ENCODE measurements at regions not wholly inside any gene's neighbourhood (a gene's known extent, or its start where the extent isn't known, plus 50 kb on each side); places are given as distances from the start of the nearest gene placed in this dataset.
"Not testable (repeated sequence)": the region's sequence is repeated elsewhere in the genome, so short reads cannot be mapped to it uniquely, and the experiment has no call there.

GRCh38 chrX:131595120-131595519 is 51.2 kb downstream of the OR13H1 start:
- in situ Hi-C loops (cut with MboI; ENCODE audit: low sequenced_read_pairs) = no loop called here

GRCh38 chrX:131607792-131608369 is 64.0 kb downstream of the OR13H1 start:
- in situ Hi-C loops (cut with MboI; ENCODE audit: low sequenced_read_pairs) = no loop called here

- in situ Hi-C loops (cut with MboI; ENCODE audit: low sequenced_read_pairs) = no loop called here
Measured at GRCh38 chrX:131609480-131609879, 65.6 kb downstream of the OR13H1 start.

GRCh38 chrX:131613260-131613659 is 69.4 kb downstream of the OR13H1 start:
- in situ Hi-C loops (cut with MboI; ENCODE audit: low sequenced_read_pairs) = no loop called here

- in situ Hi-C loops (cut with MboI; ENCODE audit: low sequenced_read_pairs) = no loop called here
Measured at GRCh38 chrX:131614241-131614640, 70.4 kb downstream of the OR13H1 start.

GRCh38 chrX:131617182-131617581 is 73.3 kb downstream of the OR13H1 start:
- in situ Hi-C loops (cut with MboI; ENCODE audit: low sequenced_read_pairs) = no loop called here

- in situ Hi-C loops (cut with MboI; ENCODE audit: low sequenced_read_pairs) = no loop called here
Measured at GRCh38 chrX:131621650-131622049, 77.8 kb downstream of the OR13H1 start.

- in situ Hi-C loops (cut with MboI; ENCODE audit: low sequenced_read_pairs) = no loop called here
Measured at GRCh38 chrX:131626681-131627296, 82.9 kb downstream of the OR13H1 start.

- in situ Hi-C loops (cut with MboI; ENCODE audit: low sequenced_read_pairs) = no loop called here
Measured at GRCh38 chrX:131630534-131630933, 86.7 kb downstream of the OR13H1 start.

- in situ Hi-C loops (cut with MboI; ENCODE audit: low sequenced_read_pairs) = no loop called here
Measured at GRCh38 chrX:131633285-131633917, 89.5 kb downstream of the OR13H1 start.

- in situ Hi-C loops (cut with MboI; ENCODE audit: low sequenced_read_pairs) = no loop called here
Measured at GRCh38 chrX:131634900-131635299, 91.0 kb downstream of the OR13H1 start.

GRCh38 chrX:131646106-131646505 is 102.2 kb downstream of the OR13H1 start:
- in situ Hi-C loops (cut with MboI; ENCODE audit: low sequenced_read_pairs) = no loop called here

- in situ Hi-C loops (cut with MboI; ENCODE audit: low sequenced_read_pairs) = no loop called here
Measured at GRCh38 chrX:131649741-131650140, 105.9 kb downstream of the OR13H1 start.

GRCh38 chrX:131650637-131651410 is 107.0 kb downstream of the OR13H1 start:
- in situ Hi-C loops (cut with MboI; ENCODE audit: low sequenced_read_pairs) = no loop called here

- in situ Hi-C loops (cut with MboI; ENCODE audit: low sequenced_read_pairs) = not testable (repeated sequence)
Measured at GRCh38 chrX:131663726-131664125, 119.9 kb downstream of the OR13H1 start.

GRCh38 chrX:131671735-131672134 is 127.9 kb downstream of the OR13H1 start:
- in situ Hi-C loops (cut with MboI; ENCODE audit: low sequenced_read_pairs) = no loop called here

- in situ Hi-C loops (cut with MboI; ENCODE audit: low sequenced_read_pairs) = no loop called here
Measured at GRCh38 chrX:131675596-131676194, 131.8 kb downstream of the OR13H1 start.

GRCh38 chrX:131677655-131678628 is 134.1 kb downstream of the OR13H1 start:
- in situ Hi-C loops (cut with MboI; ENCODE audit: low sequenced_read_pairs) = no loop called here

- in situ Hi-C loops (cut with MboI; ENCODE audit: low sequenced_read_pairs) = not testable (repeated sequence)
Measured at GRCh38 chrX:131682735-131683134, 138.9 kb downstream of the OR13H1 start.

- in situ Hi-C loops (cut with MboI; ENCODE audit: low sequenced_read_pairs) = no loop called here
Measured at GRCh38 chrX:131693359-131693758, 149.5 kb downstream of the OR13H1 start.

All from HL-60/S4 treated with phorbol 12-myristate 13-acetate at 8.2 ng/mL for 4 days and 3 days (cell line).